Fibroblast of lung (primary cell): ENCODE measurements at regions not wholly inside any gene's neighbourhood (a gene's known extent, or its start where the extent isn't known, plus 50 kb on each side); places are given as distances from the start of the nearest gene placed in this dataset.

ENCODE experiments used
- DNase-seq, 2 donors: peaks; one replicate each; pipeline versions ENCODE4 v3.0.0 to v3.0.0-alpha.2; 2010; ENCODE audit warnings: low read depth in 2 of 2
- H2AFZ ChIP-seq: 2 replicates; pipeline ENCODE4 v1.5.1; 2012; ENCODE audit warnings: low read length, control low read depth, inconsistent platforms
- H3K27ac ChIP-seq: 2 replicates; pipeline ENCODE4 v1.5.1; 2011; ENCODE audit warnings: low read length, control low read depth; ENCODE audit not compliant: insufficient read depth
- H3K27me3 ChIP-seq: 2 replicates; pipeline ENCODE4 v1.5.1; 2011; ENCODE audit warnings: mild to moderate bottlenecking, low read length; ENCODE audit not compliant: control insufficient read depth, insufficient read depth
- H3K36me3 ChIP-seq: 2 replicates; pipeline ENCODE4 v1.5.1; 2011; ENCODE audit warnings: low read length; ENCODE audit not compliant: control insufficient read depth, insufficient read depth
- H3K4me1 ChIP-seq: 2 replicates; pipeline ENCODE4 v1.5.1; 2011; ENCODE audit warnings: low read length; ENCODE audit not compliant: control insufficient read depth, insufficient read depth; ENCODE audit errors: extremely low read depth
- H3K4me2 ChIP-seq: 2 replicates; pipeline ENCODE4 v1.5.1; 2011; ENCODE audit warnings: low read length, control low read depth; ENCODE audit not compliant: insufficient read depth; ENCODE audit errors: extremely low read depth
- H3K4me3 ChIP-seq, 4 experiments: fragments of 200-600 bp in 1 of 4; sonication (generic) in 1 of 4; replicated peaks in 1 of 4; 2 replicates each; pipeline ENCODE4 v1.5.1; 2011 to 2016; ENCODE audit warnings: low read length in 4 of 4, low read depth in 3 of 4, mild to moderate bottlenecking in 3 of 4, control low read depth in 2 of 4, inconsistent platforms in 1 of 4, mixed read lengths in 1 of 4; ENCODE audit not compliant: insufficient read depth in 1 of 4; ENCODE audit errors: control extremely low read depth in 1 of 4
- H3K79me2 ChIP-seq: 2 replicates; pipeline ENCODE4 v1.5.1; 2012; ENCODE audit warnings: mild to moderate bottlenecking, low read length, inconsistent platforms; ENCODE audit not compliant: control insufficient read depth, insufficient read depth
- H3K9ac ChIP-seq: 2 replicates; pipeline ENCODE4 v1.5.1; 2011; ENCODE audit warnings: mild to moderate bottlenecking, low read length, control low read depth; ENCODE audit not compliant: insufficient read depth
- H3K9me3 ChIP-seq: 2 replicates; pipeline ENCODE4 v1.5.1; 2012; ENCODE audit warnings: low read depth, low read length; ENCODE audit not compliant: control insufficient read depth, insufficient read depth
- H4K20me1 ChIP-seq: 2 replicates; pipeline ENCODE4 v1.5.1; 2011; ENCODE audit warnings: low read length; ENCODE audit not compliant: control insufficient read depth, insufficient read depth; ENCODE audit errors: extremely low read depth
- EZH2 ChIP-seq: IDR thresholded peaks from 2 replicates; pipeline ENCODE4 v1.5.1; 2012; ENCODE audit warnings: low read length, control low read depth, mild to moderate bottlenecking; ENCODE audit errors: missing control alignments
- TF ChIP-seq, protein P1 (sequence below), 2 donors: IDR thresholded peaks in 1 of 2; conservative IDR thresholded peaks in 1 of 2; 1 replicate in 1 of 2; 2 replicates in 1 of 2; pipeline ENCODE4 v1.5.1; 2011 to 2012; ENCODE audit warnings: low read length in 2 of 2, control low read depth in 1 of 2, inconsistent platforms in 1 of 2, low read depth in 1 of 2, mild to moderate bottlenecking in 1 of 2

DNA sequence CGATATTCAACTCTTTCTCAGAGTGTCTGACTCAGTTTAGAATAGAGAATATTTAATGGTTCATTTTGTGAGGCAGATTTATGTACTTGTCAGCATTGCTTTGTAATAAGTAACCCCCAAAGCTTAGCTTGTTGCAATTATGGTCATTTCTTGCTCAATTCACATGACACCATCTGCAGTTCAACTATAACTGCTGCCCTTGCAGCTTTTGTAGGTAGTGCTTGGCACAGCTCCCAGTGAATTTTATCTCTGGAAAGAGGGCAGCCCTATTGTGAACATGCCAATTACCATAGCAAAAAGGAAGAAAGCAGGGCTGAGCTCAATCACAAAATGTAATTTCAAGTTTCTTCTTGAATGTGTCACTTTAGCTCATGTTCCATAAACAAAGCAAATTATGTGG lies 1587.7 kb upstream of the ACO1 start:
- Histone ChIP-seq H3K9ac (no peak overlapping the region), H3K4me3 (no peak overlapping the region), H3K9me3 (no peaks in the 10 kb centered on the region), H4K20me1 (no peaks in the 10 kb centered on the region), H3K36me3 (no peaks in the 10 kb centered on the region), H2AFZ (no peak overlapping the region), H3K27me3 (no peaks in the 10 kb centered on the region), H3K4me1 (no peaks in the 10 kb centered on the region), H3K79me2 (no peaks in the 10 kb centered on the region), H3K4me2 (no peak overlapping the region), H3K27ac (no peak overlapping the region)
- TF ChIP-seq, protein P1, sequence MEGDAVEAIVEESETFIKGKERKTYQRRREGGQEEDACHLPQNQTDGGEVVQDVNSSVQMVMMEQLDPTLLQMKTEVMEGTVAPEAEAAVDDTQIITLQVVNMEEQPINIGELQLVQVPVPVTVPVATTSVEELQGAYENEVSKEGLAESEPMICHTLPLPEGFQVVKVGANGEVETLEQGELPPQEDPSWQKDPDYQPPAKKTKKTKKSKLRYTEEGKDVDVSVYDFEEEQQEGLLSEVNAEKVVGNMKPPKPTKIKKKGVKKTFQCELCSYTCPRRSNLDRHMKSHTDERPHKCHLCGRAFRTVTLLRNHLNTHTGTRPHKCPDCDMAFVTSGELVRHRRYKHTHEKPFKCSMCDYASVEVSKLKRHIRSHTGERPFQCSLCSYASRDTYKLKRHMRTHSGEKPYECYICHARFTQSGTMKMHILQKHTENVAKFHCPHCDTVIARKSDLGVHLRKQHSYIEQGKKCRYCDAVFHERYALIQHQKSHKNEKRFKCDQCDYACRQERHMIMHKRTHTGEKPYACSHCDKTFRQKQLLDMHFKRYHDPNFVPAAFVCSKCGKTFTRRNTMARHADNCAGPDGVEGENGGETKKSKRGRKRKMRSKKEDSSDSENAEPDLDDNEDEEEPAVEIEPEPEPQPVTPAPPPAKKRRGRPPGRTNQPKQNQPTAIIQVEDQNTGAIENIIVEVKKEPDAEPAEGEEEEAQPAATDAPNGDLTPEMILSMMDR (conservative IDR thresholded peaks at IDR 0.05 in 1 of 2, IDR thresholded peaks at IDR 0.05 in 1 of 2; ENCODE audit: low read depth in 1 of 2, low read length in 2 of 2), result no peak
- no peak for TF ChIP-seq EZH2
- peak in 1 of 2 donors; percentile 0 for DNase-seq

DNA sequence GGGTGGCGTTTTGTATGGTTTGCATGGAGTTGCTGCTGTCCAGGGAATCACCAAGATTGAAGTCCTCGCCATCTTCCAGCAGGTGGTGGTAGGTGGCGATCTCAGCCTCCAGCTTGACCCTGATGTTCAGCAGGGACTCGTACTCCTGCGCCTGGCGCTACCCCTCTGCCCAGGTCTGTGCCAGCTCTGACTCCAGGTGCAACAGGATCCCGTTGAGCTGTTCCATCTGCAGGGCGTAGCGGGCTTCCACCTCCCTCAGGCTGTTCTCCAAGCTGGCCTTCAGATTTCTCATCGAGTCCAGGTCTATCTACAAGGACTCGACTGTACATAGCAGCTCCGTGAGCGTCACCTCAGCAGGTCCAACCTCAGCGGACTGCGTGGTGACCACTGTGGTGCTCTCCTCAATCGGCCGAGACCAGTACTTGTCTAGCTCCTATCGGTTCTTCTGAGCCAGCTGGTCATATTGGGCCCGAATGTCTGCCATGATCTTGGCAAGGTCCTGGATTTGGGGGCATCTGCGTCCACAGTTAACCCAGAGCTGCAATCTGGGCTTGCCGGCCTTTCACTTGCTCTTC lies 1584.8 kb upstream of the ACO1 start:
- Histone ChIP-seq H3K9me3 (no peaks in the 10 kb centered on the region), H3K4me1 (no peaks in the 10 kb centered on the region), H3K9ac (no peak overlapping the region), H3K36me3 (no peaks in the 10 kb centered on the region), H2AFZ (no peak overlapping the region), H4K20me1 (no peaks in the 10 kb centered on the region), H3K27me3 (no peaks in the 10 kb centered on the region), H3K79me2 (no peaks in the 10 kb centered on the region), H3K27ac (no peak overlapping the region), H3K4me2 (no peak overlapping the region), H3K4me3 (no peak overlapping the region)
- no peak for DNase-seq
- no peak for TF ChIP-seq EZH2
- TF ChIP-seq, protein P1 (conservative IDR thresholded peaks at IDR 0.05 in 1 of 2, IDR thresholded peaks at IDR 0.05 in 1 of 2; ENCODE audit: low read depth in 1 of 2, low read length in 2 of 2), result no peak

DNA sequence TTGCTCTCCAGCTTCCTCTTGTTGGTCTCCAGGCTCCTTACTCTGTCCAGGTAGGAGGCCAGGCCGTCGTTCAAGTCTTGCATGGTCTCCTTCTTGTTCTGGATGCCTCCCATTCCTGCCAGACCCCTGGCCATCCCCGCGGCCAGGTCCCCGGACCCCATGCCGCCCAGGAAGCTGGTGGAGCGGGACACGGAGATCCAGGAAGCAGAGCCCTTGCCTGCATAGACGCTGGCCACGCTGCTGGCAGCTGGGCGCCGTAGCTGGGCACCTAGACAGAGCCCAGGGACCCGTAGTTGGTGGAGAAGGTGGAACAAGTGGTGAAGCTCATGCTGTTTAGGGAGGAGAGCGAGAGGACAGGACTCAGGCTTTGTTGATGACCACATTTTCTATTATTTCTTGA lies 1584.0 kb upstream of the ACO1 start:
- Histone ChIP-seq H2AFZ (no peak overlapping the region), H3K4me3 (no peak overlapping the region), H3K79me2 (no peaks in the 10 kb centered on the region), H3K36me3 (no peaks in the 10 kb centered on the region), H3K9ac (no peak overlapping the region), H3K27ac (no peak overlapping the region), H3K27me3 (no peaks in the 10 kb centered on the region), H4K20me1 (no peaks in the 10 kb centered on the region), H3K4me2 (no peak overlapping the region), H3K9me3 (no peaks in the 10 kb centered on the region), H3K4me1 (no peaks in the 10 kb centered on the region)
- DNase-seq, result no peak
- TF ChIP-seq EZH2, result no peak
- TF ChIP-seq, protein P1 (conservative IDR thresholded peaks at IDR 0.05 in 1 of 2, IDR thresholded peaks at IDR 0.05 in 1 of 2; ENCODE audit: low read depth in 1 of 2, low read length in 2 of 2), result no peak
